ENCODE measurements at regions not wholly inside any gene's neighbourhood (a gene's known extent, or its start where the extent isn't known, plus 50 kb on each side); places are given as distances from the start of the nearest gene placed in this dataset.

GRCh38 chr6:21523652-21524051 lies 69.9 kb upstream of the SOX4 start:
- TF ChIP-seq, protein P1, sequence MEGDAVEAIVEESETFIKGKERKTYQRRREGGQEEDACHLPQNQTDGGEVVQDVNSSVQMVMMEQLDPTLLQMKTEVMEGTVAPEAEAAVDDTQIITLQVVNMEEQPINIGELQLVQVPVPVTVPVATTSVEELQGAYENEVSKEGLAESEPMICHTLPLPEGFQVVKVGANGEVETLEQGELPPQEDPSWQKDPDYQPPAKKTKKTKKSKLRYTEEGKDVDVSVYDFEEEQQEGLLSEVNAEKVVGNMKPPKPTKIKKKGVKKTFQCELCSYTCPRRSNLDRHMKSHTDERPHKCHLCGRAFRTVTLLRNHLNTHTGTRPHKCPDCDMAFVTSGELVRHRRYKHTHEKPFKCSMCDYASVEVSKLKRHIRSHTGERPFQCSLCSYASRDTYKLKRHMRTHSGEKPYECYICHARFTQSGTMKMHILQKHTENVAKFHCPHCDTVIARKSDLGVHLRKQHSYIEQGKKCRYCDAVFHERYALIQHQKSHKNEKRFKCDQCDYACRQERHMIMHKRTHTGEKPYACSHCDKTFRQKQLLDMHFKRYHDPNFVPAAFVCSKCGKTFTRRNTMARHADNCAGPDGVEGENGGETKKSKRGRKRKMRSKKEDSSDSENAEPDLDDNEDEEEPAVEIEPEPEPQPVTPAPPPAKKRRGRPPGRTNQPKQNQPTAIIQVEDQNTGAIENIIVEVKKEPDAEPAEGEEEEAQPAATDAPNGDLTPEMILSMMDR (conservative IDR thresholded peaks at IDR 0.05; ENCODE audit: low read depth, low read length) = no peak
- TF ChIP-seq EZH2 (IDR thresholded peaks at IDR 0.05; ENCODE audit: low read length, unreplicated experiment) (no peak), EZH2phosphoT487 (IDR thresholded peaks at IDR 0.05; ENCODE audit: borderline replicate concordance, low read length) (no peak)
